ENCODE measurements at regions not wholly inside any gene's neighbourhood (a gene's known extent, or its start where the extent isn't known, plus 50 kb on each side); places are given as distances from the start of the nearest gene placed in this dataset.

DNA sequence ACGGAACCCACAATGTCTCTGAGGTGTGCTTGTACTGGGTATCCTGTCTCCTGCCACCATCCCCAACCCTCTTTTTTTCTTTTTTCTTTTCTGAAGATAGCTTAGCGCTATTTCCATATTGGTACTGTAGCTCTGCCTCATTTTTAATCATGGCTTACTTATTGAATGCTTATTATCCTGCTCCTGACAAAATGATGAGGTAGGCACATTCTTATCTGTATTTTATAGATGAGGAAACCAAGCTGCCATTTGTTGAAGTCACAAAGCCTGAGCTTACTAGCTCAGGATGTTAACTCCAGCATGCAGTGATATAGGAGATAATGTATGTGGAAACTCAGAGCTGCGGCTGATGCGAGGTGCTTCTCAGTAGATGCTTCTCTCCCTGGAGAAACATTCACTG, 61.4 kb upstream of the GPR6 start:
- TF ChIP-seq, protein P1, sequence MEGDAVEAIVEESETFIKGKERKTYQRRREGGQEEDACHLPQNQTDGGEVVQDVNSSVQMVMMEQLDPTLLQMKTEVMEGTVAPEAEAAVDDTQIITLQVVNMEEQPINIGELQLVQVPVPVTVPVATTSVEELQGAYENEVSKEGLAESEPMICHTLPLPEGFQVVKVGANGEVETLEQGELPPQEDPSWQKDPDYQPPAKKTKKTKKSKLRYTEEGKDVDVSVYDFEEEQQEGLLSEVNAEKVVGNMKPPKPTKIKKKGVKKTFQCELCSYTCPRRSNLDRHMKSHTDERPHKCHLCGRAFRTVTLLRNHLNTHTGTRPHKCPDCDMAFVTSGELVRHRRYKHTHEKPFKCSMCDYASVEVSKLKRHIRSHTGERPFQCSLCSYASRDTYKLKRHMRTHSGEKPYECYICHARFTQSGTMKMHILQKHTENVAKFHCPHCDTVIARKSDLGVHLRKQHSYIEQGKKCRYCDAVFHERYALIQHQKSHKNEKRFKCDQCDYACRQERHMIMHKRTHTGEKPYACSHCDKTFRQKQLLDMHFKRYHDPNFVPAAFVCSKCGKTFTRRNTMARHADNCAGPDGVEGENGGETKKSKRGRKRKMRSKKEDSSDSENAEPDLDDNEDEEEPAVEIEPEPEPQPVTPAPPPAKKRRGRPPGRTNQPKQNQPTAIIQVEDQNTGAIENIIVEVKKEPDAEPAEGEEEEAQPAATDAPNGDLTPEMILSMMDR (IDR thresholded peaks at IDR 0.05), result no peak
- no peak for TF ChIP-seq CHD4 (IDR thresholded peaks at IDR 0.05; ENCODE audit: borderline replicate concordance)
- no peak for TF ChIP-seq POLR2A (IDR thresholded peaks at IDR 0.05; ENCODE audit: low read length)
- no peak for TF ChIP-seq PHF8 (IDR thresholded peaks at IDR 0.05; ENCODE audit: borderline replicate concordance, low read depth)
- no peak for TF ChIP-seq REST (IDR thresholded peaks at IDR 0.05)
- TF ChIP-seq CEBPB (IDR thresholded peaks at IDR 0.05), result no peak
- no peak for TF ChIP-seq NPAS2 (CRISPR knock-in tag; IDR thresholded peaks at IDR 0.05; ENCODE audit: borderline replicate concordance)
